CD1c-positive myeloid dendritic cell (primary cell): ENCODE measurements at regions not wholly inside any gene's neighbourhood (a gene's known extent, or its start where the extent isn't known, plus 50 kb on each side); places are given as distances from the start of the nearest gene placed in this dataset.

Experiments
- DNase-seq: peaks from one replicate; pipeline ENCODE4 v3.0.0-alpha.2; 2016; ENCODE audit errors: extremely low spot score

- no peak for DNase-seq
These were observed 290.1 kb upstream of the PTGER4 start for GRCh38 chr5:40389591-40389990.

GRCh38 chr5:40386289-40386688, 293.4 kb upstream of the PTGER4 start:
- DNase-seq: peak; percentile 43

GRCh38 chr5:40385544-40385943, 294.2 kb upstream of the PTGER4 start:
- peak; percentile 52 for DNase-seq

GRCh38 chr5:40384782-40385390, 294.8 kb upstream of the PTGER4 start:
- peak; percentile 86 for DNase-seq

GRCh38 chr5:40383749-40384651, 295.7 kb upstream of the PTGER4 start:
- DNase-seq: peak; percentile 44

GRCh38 chr5:40381676-40382363, 297.9 kb upstream of the PTGER4 start:
- DNase-seq: no peak

GRCh38 chr5:40381016-40381415, 298.7 kb upstream of the PTGER4 start:
- DNase-seq: no peak

GRCh38 chr5:40378396-40379177, 301.1 kb upstream of the PTGER4 start:
- peak; percentile 44 for DNase-seq

GRCh38 chr5:40376566-40376965, 303.1 kb upstream of the PTGER4 start:
- no peak for DNase-seq

GRCh38 chr5:40374853-40375252, 304.9 kb upstream of the PTGER4 start:
- DNase-seq: no peak

GRCh38 chr5:40368200-40368599, 311.5 kb upstream of the PTGER4 start:
- no peak for DNase-seq

- DNase-seq: peak; percentile 29
These were observed 312.5 kb upstream of the PTGER4 start for GRCh38 chr5:40367255-40367654.

- peak; percentile 79 for DNase-seq
These were observed 314.1 kb upstream of the PTGER4 start for GRCh38 chr5:40365342-40366330.

GRCh38 chr5:40364441-40364840, 315.3 kb upstream of the PTGER4 start:
- DNase-seq: no peak

- no peak for DNase-seq
These were observed 318.3 kb upstream of the PTGER4 start for GRCh38 chr5:40361378-40361777.

- DNase-seq: no peak
These were observed 319.0 kb upstream of the PTGER4 start for GRCh38 chr5:40360685-40361084.

- no peak for DNase-seq
These were observed 319.9 kb upstream of the PTGER4 start for GRCh38 chr5:40359832-40360231.

GRCh38 chr5:40359093-40359492, 320.6 kb upstream of the PTGER4 start:
- no peak for DNase-seq

GRCh38 chr5:40356248-40356647, 323.5 kb upstream of the PTGER4 start:
- peak; percentile 88 for DNase-seq

GRCh38 chr5:40355846-40356245, 323.9 kb upstream of the PTGER4 start:
- DNase-seq: peak; percentile 88

- DNase-seq: no peak
These were observed 324.5 kb upstream of the PTGER4 start for GRCh38 chr5:40355181-40355580.
